GM04503 (cell line): ENCODE measurements at regions not wholly inside any gene's neighbourhood (a gene's known extent, or its start where the extent isn't known, plus 50 kb on each side); places are given as distances from the start of the nearest gene placed in this dataset.
"Not testable (repeated sequence)": the region's sequence is repeated elsewhere in the genome, so short reads cannot be mapped to it uniquely, and the experiment has no call there.

ENCODE experiments used
- DNase-seq: peaks from one replicate; pipeline ENCODE4 v3.0.0-alpha.2; 2012; ENCODE audit warnings: low read depth

GRCh38 chr2:87429931-87430275 is 318.0 kb upstream of the PLGLB2 start:
- DNase-seq = not testable (repeated sequence)

DNA sequence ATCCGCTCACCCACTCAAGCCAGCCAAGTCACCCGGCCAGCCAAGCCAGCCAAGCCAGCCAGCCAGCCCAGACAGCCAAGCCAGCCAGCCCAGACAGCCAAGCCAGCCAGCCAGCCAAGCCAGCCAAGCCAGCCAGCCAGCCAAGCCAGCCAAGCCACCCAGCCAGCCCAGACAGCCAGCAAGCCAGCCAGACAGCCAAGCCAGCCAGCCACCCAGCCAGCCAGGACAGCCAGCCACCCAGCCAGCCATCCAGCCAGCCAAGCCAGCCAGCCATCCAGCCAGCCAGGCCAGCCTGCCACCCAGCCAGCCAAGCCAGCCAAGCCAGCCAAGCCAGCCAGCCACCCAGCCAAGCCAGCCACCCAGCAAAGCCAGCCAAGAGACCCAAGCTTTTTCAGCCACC is 316.8 kb upstream of the PLGLB2 start:
- DNase-seq = not testable (repeated sequence)

DNA sequence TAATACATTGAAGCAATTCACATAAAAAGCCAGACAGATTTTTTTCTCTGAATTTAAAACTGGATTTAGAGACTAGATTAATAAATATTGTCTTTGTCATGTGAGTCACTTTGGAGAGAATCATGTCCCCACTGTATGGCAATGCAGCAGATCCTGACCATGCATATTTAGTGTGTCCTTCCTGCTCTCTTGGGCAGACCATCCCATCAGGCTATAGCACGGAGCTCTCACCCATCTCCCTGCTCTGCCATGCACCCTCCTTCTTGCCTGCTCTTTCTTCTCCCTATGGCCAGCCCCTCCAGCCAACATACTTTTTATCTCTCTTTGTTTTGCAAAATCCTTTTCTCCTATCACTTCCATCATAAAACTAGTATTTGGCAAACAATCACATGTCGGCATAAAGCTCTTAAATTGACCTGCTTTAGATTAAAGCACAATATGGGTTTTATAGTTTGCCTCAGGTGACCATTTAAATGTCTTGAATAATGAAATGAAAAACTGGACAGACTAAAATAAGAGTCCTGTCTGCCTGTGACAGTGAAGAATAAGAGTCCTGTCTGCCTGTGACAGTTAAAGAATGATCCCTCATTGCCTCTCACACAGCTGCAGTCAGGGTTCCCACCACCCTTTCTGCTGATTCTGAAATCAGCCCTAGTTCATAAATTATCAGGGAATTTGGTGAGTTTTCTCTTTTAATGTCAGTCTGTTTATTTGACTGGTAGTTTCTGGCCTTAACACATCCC is 315.0 kb upstream of the PLGLB2 start:
- DNase-seq = not testable (repeated sequence)

DNA sequence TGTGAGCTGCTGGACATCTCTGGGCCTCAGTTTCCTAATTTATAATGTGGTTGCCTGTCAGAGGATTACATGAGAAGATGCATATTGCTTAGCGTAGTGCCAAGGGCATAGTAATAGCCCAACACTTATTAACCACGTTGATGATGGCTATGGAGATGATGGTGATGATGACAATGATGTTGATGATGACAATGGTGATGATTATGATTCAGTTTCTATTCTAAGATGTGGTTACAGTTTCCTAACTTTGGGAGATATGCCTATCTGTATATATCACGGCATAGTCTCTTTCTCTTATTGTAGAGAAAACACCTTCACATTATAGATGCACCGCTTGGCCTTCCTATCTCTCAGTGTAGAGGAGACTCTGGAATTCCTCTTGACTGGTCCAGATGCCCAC is 311.9 kb upstream of the PLGLB2 start:
- not testable (repeated sequence) for DNase-seq

DNA sequence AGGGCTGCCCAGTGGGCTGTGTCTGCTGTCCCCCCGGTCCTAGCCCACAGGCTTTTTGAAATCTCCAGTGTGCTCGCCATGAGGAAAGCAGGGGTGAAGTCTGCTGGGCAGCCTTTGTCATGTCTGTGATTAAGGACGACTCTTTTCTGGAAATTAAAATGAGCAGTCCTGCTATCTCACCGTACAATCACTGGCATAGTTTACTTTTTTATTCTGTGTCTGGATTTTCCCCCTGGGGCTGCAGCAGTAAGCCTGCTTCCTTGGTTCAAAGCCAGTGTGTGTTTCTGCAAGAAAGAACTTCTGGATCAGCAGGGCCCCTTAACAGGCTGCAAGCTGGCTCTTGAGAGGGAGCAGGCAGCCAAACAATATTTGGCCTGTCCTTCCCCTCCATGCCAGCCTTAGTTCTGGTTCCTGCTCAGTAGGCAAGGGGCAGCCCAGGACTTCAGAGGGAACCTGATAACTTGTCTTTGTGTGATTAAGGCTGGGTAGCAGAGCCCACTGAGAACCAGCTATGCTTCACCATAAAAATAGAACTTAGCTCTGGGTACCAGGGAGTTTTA is 310.1 kb upstream of the PLGLB2 start:
- DNase-seq = not testable (repeated sequence)

DNA sequence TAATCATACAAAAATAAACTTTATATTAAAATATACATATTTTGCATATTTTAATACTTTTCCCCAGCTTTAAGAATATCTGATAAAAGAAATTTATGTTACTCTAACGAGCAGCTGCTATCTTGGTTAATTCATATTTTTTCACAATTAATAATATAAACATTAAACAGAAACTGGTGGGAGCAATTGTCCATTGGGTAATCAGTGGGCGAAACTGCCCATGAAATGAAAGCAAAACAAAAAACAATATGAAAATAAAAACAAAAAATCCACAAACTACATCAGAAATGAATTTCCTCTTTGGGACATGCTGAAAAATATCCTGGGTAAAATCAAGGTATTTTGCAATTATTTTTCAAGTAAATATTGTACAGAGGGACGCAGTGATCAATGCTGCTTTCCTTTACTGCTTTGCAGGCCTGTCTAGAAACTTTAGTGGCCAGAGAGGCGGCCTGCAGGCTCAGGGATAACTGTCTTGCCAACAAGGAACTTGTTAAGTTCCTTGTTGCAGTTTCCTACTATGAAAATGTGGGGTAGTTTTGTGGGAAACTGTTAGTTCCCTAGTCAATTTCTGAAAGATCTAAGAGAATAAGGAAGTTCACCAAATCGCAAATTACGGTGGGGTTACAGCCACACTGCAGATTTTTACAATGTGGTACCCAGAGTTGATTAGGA is 309.0 kb upstream of the PLGLB2 start:
- not testable (repeated sequence) for DNase-seq

GRCh38 chr2:87439617-87440204 is 308.2 kb upstream of the PLGLB2 start:
- not testable (repeated sequence) for DNase-seq

DNA sequence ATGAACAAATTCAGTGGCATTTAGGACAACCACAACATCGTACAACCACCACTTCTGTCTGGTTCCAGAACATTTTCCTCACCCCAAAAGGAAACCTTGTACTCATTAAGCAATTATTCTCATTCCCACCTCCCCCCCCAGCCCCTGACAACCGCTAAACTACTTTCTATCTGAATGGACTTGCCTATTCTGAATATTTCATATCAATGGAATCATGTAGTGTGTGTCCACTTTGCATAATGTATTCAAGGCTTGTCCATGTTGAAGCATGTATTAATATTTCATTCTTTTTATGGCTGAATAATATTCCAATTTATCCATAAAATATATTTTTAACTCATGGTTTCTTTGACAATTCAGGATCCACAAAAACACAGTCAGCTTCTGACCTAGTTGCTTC is 307.2 kb upstream of the PLGLB2 start:
- DNase-seq = not testable (repeated sequence)

- not testable (repeated sequence) for DNase-seq
Observed at GRCh38 chr2:87441375-87441774, 306.5 kb upstream of the PLGLB2 start.

GRCh38 chr2:87442983-87443577 is 304.8 kb upstream of the PLGLB2 start:
- not testable (repeated sequence) for DNase-seq

- DNase-seq = not testable (repeated sequence)
Observed at GRCh38 chr2:87444951-87445350, 302.9 kb upstream of the PLGLB2 start.

GRCh38 chr2:87445613-87446312 is 302.1 kb upstream of the PLGLB2 start:
- DNase-seq = not testable (repeated sequence)

- not testable (repeated sequence) for DNase-seq
Observed at GRCh38 chr2:87446313-87446696, 301.6 kb upstream of the PLGLB2 start.

DNA sequence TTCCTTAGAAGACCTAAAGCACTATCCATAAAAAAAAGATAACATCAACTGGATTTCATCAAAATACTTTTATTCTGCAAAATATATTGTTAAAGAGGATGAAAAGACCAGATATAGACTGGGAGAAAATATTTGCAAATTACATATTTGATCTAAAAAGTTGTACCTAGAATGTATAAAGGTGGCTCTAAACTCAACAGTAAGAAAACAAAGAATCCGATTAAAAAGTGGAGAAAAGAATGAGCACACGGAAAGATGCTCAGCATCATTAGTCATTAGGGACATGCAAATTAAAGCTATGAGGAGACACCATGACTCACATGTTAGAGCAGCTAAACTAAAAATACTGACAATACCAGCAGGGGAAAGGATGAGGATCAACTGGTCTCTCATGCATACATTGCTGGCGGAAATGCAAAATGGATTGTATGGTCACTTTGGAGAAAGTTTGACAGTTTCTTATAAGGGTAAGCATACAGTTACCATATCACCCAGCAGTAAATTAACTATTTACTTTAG is 298.4 kb upstream of the PLGLB2 start:
- not testable (repeated sequence) for DNase-seq

- DNase-seq = not testable (repeated sequence)
Observed at GRCh38 chr2:87452193-87452592, 295.7 kb upstream of the PLGLB2 start.

- peak; percentile 73 for DNase-seq
Observed at GRCh38 chr2:87452861-87453260, 295.0 kb upstream of the PLGLB2 start.

DNA sequence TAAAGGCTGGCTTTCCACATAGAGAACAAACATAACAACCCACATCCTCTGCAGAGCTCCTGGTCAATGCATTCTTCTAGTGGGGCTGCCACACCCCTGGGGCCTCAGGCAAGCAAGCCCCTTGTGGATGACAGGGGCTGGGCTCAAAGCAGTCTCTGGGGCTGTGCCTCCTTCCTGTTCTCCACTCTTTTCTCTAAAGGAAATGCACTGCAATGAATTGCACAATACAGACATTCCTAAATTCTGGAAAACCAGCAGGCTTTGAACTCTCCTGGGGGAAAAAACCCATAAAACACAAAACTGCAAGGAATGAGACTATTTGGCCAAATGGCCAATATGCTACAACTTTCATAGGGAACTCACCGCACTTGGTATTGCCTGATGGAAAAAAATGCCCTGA is 293.9 kb upstream of the PLGLB2 start:
- peak; percentile 58 for DNase-seq

- peak; percentile 42 for DNase-seq
Observed at GRCh38 chr2:87454421-87454820, 293.5 kb upstream of the PLGLB2 start.

DNA sequence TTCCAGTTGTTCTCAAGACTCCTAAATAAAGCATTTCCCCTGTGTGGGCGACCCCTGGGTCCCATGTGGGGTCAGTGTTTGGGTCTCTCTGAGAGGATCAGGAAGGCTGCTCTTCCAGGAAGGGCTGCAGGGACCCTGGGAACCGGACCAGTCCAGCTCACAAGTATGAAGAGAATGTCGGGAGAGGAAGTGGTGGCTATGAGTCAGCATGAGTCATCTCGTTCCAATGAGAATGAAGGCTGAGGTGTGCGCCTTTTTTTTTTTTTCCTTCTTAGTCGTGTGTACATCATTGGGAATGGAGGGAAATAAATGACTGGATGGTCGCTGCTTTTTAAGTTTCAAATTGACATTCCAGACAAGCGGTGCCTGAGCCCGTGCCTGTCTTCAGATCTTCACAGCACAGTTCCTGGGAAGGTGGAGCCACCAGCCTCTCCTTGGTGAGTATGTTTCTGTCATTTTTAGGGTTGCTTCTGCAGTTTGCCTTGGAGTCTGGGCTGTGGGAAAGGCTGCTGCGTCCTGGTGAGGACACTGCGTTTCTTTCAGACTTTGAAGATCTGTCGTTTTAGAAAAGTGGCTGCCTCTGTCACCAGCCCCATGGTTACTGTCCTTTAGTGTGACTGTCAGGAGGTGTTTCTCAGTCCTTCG is 292.6 kb upstream of the PLGLB2 start:
- not testable (repeated sequence) for DNase-seq

DNA sequence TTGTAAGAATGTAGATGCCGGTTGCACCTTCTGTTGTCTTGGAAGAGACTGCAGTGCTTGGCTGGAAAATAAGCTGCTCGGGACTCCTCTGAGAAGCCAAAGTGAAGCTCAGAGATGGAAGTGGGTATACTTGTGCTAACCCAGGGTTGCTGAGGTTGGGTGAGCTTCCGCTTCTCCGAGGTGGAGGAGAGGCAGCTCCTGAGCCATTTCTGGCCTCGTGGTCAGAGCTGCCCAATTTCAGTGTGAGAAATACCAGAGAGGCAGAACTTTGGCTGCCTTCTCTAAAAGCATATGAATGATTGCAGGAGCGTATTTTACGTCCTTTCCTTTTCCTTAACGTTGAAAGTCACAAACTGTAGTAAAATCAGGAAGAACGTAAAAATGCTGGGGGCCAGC is 292.0 kb upstream of the PLGLB2 start:
- not testable (repeated sequence) for DNase-seq
